Activated T-cell treated with anti-CD3 and anti-CD28 coated beads for 1 hour (primary cell): ENCODE measurements at regions not wholly inside any gene's neighbourhood (a gene's known extent, or its start where the extent isn't known, plus 50 kb on each side); places are given as distances from the start of the nearest gene placed in this dataset.

Experiments used
- DNase-seq: peaks from one replicate; pipeline ENCODE4 v3.0.0-alpha.2; 2020; ENCODE audit warnings: low read depth

DNA sequence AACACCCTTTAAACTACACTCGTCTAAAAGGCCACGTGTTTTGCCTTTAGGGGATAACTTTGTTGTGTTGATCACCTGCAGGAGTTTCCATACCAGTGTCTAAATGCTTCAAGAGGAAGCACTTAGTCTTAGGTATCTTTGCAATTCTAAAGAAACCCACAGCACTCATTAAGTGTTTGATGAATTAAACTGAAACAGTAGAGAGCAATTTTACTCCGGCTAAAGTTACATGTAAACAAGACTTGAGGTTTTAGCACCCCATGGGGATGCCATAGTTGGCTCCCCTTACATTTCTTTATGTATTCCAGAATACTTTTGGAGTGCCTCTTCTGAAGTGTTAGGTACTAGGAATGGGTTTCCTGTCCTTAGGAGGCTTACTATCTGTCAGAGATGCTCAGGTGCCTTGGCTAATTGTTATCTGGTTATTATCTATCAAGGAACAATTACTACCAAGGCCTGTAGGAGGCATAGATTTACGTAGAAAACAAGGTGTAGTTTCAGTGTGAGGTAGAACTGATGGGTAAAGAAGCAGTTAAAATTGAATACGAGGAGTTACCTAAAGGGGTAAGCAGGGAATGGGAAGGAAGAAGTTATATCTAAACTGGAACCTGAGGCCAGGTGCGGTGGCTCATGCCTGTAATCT, 176.8 kb upstream of the SAMSN1 start:
- no peak for DNase-seq

DNA sequence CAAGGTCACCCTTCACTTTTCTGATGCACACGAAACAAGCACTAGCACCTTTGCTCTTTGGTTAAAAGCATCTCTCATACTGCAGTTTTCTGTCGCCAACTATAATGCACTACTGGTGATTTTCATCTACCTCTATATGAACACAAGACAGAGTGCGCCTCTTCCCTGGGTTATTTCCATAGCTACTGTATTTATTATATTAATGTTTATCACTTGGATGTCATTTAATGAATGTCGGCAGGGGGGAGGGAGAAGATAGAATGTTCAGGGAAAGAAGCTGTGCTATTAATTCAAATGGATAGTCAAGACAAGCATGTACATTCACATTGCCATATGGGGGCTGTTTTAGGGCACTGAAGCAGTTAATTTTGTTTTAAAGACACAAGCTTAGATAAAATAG, 174.1 kb upstream of the SAMSN1 start:
- no peak for DNase-seq

DNA sequence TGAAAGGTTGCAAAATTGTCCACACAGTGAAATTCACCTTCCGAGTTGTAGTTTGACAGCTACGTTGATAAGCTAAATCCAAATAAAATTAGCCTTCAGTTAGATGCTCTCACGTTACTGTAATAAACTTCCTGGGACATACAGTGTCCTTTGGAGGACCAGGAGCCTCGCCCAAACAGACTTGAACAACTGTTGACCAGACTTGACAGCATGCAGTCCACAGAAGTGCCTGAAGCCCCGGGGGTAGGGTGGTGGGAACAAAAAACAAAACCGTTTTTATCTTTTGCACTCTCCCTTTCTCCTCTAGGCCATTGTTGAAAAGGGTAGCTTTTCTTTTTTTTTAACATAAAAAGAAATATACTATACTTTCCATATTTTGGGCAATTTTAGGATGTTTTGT, 172.8 kb upstream of the SAMSN1 start:
- DNase-seq: no peak

DNA sequence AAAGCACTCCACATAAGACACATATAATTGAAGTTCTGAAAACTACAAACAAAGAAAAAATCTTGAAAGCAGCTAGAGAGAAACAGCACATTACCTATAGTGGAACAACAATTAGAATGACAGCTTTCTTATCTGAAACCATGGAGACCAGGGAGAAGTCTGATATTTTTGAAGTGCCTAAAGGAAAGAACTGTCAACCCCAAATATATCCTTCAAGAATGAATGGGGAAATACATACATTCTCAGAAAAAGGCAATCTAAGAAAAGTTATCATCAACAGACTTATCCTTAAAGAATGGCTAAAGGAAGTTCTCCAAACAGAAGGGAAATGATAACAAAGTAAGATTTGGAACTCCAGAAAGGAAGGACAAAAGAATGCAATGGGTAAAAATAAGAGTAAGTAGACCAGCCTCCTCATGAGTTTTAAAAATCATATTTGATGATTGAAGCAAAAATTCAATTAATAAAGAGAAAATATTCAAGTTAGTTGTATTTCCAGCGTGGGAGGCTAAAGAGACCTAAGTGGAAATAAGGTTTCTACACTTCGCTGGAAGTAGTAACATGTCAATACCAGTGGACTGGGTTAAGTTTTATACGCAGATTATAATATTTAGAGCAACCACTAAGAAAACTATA, 170.8 kb upstream of the SAMSN1 start:
- DNase-seq: no peak

DNA sequence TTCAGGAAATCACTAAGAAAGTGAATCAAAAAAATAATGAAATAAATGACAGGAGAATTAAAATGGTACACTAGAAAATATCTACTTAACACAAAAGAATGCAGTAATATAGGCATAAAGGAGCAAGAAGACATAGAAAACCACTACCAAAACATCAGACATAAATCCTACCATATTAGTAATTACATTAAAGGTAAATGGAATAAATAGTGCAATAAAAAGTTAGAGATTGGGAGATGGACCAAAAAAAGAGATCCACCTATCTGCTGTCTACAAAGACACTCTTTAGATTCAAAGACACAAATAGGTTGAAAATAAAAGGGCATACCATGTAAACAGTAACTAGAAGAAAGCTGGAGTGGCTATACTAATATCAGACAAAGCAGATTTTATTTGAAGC, 167.0 kb upstream of the SAMSN1 start:
- no peak for DNase-seq

DNA sequence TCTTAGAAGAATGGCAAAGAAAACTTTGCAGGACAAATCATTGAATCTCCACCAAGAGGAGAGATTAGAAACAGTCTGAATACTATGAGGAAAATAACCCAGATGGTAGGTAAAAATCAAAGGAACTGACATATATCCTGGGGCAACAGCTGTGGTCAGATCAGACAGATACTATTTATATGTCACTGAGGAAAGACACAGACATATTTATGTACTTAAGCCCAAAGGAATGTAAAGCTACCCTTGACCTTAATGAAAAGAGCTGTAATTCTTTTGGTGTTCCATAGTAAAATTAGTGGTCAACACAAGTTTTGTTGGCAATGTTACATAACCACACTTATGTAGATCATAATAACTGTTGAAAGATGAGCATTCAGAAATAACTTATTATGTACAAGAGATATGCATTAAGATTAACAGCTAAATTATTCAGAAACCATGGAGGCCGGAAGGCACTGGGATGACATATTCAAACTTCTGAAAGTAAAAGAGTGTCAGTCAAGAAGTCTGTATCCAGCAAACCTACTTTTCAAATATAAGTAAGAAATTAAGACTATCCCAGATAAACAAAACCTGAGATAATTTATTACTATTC, 166.1 kb upstream of the SAMSN1 start:
- no peak for DNase-seq

DNA sequence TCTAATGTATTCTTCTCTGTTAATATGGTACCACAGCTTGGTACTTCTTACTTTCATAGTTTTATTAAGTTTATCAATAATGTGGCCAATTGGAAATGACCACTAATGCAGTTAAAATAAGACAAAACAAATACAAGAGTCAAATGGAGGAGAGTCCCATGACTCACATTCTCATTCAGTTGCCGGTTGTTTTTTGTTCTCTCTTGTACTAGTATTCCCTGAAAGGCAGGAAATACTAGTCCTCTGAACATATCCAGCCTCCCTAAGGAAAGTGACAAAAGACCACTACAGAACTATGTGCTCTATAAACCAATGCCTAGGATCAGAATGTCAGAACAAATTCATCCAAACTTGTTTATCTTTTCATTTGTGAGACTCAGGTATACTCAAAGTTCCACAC, 165.2 kb upstream of the SAMSN1 start:
- DNase-seq: no peak

DNA sequence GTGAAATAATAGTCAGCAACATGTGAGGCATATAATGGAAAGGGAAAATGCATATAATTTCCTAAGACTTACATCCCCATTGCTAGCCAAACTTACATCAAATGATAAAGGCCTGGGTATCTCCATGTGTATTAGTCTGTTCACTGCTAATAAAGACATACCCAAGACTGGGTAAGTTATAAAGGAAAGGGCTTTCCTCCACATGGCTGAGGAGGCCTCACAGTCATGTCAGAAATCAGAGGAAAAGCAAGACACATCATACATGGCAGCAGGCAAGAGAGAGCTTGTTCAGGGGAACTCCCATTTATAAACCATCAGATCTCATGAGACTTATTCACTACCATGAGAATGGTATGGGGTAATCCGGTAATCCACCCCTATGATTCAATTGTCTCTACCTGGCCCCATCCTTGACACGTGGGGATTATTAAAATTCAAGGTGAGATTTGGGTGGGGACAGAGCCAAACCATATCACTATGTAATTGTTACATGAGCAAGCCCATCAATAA, 161.5 kb upstream of the SAMSN1 start:
- DNase-seq: no peak

DNA sequence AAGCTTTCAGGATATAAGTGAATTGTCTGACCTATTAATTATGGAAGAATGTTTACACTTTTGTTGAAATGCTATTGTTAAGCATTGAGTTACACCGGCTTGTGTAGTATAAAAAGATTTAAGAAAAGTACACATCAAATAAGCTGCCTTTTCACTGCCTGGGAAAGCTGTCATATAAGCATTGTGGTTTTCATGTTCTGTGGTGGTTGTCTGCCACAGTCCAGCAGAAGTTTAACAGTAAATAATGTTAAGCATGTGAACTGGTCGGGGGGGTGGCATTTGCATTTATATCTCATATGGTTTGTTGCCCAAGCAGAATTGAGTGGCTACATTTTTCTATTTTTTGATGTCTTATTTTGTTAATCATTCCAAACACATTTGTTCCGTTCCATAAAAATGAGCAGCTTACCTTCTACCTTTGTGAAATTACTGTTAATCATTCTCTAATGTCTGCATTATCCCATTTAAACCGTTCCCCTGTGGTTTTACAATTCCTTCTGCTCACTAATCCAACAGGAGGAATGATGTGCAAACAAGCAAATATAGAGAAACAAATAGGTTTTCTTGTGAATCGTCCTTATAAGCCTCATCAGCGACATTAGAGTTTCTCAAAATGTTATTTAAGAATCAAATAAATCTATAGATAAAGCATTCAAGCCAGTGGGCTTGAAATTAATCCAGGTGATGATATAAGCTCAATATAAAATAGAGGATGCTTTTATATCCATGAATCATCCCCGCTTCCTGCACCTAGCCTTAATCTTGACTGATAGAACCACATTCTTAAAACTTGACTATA, 160.8 kb upstream of the SAMSN1 start:
- DNase-seq: no peak

DNA sequence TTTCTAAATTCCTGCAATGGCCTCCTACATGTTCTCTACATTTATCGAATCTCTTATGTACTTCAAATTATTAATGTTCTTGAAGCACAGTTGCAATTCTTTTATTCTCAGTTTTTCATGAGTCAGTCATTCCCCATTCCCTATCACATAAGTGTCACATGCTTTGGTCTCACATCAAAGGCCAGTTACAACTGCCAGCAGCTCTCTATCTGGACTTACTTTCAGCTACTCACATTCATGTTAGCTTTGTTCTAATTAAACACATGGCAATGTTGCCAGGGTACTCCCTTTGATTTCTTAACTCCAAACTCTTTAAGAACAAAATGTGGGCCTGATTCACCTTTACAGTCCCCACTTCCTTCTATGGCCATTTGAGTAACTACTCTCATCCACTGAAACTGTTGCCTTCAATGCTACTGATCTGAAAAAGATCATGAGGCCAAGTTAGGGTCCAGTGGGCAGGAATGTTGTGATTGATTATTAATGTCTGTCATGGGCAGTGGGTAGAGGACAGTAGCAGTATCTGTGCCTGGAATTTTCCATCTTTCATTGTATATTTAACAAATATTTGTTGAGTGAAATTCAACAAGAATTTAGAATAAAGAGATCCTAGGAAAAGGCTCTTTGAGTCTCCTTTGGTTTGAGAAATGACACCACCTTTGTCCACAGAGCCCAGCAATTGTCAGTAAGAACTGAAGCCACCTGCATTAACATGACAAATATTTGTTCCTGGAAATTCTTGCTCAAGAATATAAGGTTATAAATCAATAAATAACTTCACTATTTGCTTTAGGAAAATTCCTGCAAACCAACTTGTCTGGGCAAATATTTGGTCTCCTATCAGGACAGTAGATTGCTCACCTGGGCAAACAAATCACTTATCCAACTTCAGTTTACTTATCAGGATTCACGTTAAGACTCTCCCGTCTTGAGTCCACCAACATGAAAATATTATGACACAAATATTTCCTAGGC, 153.6 kb upstream of the SAMSN1 start:
- DNase-seq: no peak

DNA sequence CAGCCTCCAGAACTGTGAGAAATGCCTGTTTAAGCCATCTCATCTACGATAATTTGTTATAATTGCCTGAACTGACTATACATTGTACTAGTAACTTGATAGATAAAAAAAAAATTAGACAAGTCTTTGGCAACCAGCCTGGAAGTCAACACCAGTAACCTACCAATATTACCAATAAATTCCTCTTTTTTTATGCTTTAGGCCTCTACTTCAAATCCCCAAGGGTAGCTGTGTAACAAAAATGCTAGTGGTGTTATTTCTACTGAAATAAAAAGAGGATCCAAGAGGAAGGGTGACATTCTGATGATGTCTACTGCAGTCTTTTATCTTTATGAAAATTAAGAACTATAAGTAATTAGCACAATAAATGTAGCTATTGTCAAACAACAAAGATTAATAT, 151.7 kb upstream of the SAMSN1 start:
- no peak for DNase-seq

DNA sequence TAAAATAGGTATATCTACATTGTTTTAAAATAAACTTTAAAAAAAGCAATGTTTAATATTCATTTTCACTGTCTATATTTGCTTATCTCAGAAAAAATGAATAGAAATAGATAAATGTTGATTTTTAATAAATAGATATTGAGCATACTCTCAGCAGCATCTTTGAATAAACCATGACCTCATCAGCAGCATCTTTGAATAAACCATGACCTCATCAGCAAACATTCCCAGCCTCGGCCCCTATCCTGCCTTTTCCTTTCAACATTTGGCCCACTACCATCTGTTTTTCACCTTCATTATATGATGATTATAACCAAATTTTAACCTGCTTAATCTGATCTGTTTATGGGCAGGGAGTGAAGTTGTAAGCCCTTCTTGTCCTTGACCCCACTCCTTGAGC, 148.7 kb upstream of the SAMSN1 start:
- DNase-seq: no peak

DNA sequence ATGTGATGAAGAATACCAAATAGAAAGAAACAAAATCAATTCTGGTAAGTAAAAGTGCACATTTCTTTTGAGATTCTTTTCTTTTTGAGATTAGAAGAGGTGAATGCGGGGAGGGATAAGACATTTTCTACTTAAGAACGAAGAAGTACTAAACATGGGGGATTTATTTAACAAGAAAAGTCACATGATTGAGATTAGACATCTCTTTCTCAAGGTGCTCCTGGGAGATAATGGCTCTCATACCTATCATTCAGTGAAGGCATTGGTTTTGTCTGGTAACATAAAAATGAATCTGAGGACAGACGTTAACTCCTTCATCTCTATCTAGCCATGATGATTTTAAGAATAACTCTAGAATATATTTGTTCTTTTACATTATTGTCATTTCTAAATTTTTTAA, 147.9 kb upstream of the SAMSN1 start:
- no peak for DNase-seq

DNA sequence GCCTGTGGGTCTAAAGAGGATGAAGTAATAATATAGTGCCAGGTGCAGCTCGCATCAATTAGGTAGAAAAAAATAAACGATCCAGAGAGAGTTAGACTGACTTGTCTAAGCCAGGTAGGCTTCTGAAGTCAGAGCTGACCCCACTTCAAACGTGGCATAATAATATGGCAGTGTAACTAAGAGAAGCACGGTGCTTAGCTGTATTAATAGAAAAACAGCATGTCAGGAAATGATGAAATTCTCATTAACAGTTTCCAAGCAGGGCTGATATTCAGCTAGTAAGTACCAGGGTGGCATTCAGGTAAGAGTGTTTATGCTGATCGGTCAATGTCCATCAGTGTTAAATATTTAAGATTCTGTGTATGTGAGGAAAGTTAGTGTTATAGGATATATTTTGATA, 145.8 kb upstream of the SAMSN1 start:
- no peak for DNase-seq

DNA sequence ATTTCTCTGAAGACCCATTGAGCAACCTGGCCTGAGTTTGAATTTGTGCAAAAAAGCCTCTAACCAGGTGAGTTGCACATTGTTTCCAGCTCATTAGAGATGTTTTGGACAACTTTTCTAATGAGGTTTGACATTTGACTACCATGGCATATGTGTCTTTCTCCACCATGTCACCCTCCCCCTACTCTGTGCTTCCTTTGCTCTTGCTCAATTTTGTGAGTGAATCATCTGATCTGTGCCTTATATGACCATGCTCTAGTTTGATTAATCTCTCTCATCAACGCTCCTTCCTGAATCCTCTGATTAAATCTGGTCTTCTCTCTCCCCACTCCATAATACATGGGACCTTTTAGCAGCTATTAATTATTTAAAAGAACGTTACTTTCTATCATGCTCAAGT, 144.8 kb upstream of the SAMSN1 start:
- no peak for DNase-seq

DNA sequence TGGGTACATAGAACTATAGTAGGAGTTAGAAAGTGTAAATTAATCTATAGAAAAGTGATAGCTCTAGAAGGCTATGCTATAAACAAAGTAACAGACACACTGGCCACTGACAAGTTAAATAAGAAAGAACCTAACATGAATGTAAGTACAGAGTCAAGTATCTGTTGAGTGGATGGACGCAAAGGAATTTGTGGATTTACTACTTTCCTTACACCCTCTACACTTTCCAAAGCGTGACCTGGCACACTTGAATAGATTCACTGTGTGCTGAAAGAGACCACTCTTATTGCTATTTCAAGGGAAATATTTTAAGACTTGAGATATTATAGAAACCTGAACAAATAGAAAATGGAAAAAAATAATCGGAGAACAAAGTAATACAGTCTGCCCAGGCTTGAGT, 142.8 kb upstream of the SAMSN1 start:
- DNase-seq: no peak

DNA sequence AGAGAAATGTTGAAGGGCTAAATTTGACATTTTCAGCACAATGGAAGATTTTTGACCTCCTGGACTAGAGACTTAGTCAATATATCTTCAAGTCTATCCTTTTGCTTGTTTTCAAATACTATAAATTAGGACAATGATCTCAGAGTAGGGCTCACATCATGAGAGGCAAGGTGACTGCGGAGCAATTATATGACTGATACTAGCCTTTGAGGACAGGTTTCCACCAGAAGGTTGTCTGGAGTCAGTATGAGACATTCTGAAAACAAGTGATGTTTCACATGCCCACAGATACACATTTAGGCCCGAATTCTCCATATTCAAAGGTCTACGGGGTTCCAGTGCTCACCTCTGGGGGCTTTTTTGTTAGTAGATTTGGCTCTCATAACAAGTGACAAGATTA, 142.3 kb upstream of the SAMSN1 start:
- no peak for DNase-seq

DNA sequence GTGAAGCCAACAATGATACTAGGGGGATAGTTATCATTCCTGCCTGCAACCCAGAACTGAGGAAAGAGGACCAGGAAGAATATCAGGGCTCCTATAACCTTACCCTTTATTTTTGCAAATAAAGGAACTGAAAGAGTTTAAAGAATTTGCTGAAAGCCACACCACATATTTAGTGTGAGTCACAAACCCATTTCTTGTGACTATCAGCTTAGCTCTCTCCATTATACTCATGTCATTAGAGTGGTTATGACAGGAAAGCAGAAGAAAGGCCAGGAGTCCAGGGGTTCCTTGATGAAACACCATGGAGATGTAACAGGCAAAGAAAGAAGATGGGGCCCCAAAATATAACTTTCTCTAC, 141.1 kb upstream of the SAMSN1 start:
- DNase-seq: no peak

DNA sequence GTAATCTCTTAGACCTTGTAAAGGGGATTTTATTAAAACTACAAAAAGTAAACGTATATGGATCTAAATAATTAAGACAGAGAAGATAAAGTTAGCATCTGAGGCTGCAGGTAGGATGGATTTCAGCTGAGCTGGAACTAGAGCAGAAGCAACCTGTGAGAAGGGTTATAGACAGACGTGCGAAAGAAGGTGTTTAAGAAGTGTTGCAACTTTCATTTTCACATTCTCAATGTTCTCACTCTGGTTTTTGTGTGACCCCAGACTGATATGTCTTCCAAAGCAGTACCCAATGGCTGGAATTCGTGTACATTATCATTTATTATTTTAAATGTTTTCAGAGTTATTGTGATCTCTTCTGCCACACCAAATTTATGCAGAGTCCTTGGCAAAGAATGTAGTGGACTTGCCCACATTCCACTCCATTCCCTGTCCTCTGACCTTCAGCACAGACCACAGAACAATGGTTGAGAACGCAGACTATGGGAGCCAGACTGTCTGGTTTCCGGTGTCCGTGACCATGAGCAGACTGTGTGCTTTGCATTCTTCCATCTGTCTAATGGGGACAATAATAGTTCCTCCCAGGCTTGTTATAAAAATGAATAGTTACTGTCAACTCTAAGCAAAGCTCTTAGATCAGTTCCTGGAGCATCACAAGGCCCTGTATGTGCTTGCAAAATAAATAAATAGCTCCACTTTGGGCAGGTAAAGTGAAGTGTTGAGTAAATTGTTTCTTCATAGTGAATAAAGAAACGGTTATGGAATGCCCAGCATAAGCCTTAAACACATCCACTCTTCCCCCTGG, 140.6 kb upstream of the SAMSN1 start:
- no peak for DNase-seq

DNA sequence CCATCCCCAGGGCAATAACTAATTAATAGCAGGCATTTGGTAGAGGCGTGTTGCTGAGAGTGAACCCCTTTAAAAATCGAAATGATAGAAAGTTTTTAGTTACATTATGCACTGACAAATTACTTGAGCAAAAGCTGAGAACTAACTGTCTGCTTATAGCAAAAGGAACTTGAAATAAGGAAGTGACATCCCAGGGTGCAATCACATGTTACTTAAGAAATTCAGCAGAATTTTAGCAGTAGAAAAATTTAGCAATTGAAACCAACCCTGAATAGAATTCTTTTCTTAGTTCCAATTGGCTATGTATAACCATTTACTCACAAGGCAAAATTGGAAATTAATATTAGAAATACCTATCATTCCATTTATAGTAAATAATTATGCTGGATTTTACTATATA, 139.5 kb upstream of the SAMSN1 start:
- no peak for DNase-seq

DNA sequence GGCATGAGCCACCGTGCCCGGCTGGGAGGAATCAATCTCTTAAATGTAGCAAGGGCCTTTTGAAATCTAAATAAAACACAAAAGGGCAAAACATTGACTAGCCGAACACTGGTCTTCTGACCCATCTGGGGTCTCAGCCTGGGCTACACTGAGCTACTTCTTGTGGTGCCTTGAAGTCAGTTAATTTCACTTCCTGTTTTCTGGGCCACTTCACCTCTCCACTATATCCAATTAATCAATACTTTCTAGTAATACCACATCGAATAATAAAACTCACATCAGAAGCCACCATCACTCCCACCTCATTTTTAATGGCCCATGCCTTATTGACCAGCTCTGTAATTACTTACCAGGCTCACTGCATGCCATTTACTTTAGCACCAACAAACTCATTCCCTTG, 138.0 kb upstream of the SAMSN1 start:
- DNase-seq: no peak
